Sigmoid colon (tissue), 3 donors: ENCODE measurements at regions not wholly inside any gene's neighbourhood (a gene's known extent, or its start where the extent isn't known, plus 50 kb on each side); places are given as distances from the start of the nearest gene placed in this dataset.

Source experiments
- CTCF ChIP-seq, 4 experiments: fragments of 450-650 bp in 3 of 4; fragments of 200-600 bp in 1 of 4; IDR thresholded peaks; one replicate each; pipeline ENCODE4 v1.5.1; 2016 to 2019; ENCODE audit warnings: antibody characterized with exemption in 4 of 4, mild to moderate bottlenecking in 3 of 4, moderate library complexity in 2 of 4
- POLR2A ChIP-seq, 2 donors: fragments of 450-650 bp; IDR thresholded peaks; one replicate each; pipeline ENCODE4 v1.6.1; 2016; ENCODE audit warnings: antibody characterized with exemption in 2 of 2, mild to moderate bottlenecking in 2 of 2, moderate library complexity in 2 of 2

GRCh38 chr1:57725318-57725717 lies 301.5 kb upstream of the DAB1 start:
- TF ChIP-seq CTCF (IDR thresholded peaks at IDR 0.05) (no peak), POLR2A (IDR thresholded peaks at IDR 0.05) (no peak)
